NK-92 treated with Interleukin-12 subunit alpha and Interleukin-12 subunit beta, amount 100 ng/mL, for 24 hours (cell line): ENCODE measurements at regions not wholly inside any gene's neighbourhood (a gene's known extent, or its start where the extent isn't known, plus 50 kb on each side); places are given as distances from the start of the nearest gene placed in this dataset.

Source experiments
- DNase-seq: peaks from one replicate; lab custom pipeline; 2025; lab: John Stamatoyannopoulos, UW

DNA sequence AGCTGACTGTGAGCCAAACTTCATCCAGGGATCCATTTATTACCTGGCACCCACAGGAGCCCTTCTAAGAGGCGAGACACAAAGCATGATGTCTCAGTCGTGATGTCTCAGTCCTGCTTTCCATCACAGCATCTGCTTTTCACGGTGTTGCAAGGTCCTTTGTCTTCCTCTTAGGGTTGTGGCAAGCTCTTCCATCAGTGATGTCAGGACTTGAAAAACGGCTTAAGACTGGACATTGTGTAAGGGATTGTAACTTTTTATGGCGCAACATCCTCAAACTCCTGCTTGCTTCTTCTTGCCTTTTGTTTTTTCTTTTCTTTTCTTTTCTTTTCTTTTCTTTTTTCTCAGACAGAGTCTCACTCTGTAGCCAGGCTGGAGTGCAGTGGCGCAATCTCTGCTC, 586.5 kb upstream of the TMEM132C start:
- no peak for DNase-seq

DNA sequence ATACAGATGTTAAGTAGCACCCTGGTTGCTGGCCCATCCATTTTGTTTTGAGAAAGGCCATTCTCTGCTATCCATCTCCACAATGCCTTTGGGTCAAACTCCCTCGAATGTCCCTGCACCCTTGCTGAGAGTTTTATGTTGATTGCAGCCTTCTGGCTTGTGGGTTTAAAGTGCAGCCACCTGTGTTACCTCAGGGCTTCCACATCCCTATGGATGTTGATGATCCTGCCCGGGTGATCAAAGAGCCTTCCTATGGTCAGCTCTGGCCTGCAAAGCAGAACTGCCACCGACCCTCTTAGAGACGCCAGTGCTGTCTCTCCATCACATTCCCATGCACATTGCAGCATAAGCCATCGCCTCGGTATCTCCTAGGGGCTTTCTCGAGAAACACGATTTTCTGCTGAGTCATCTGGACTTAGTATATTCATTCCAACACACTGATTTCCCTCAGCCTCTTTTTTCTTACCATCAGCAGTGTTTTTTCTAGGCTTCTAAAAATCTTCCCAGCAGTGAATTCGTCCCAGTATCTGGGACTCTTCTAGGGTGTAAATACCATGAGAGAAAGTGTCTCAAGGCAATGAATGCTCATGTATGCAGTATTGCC, 585.7 kb upstream of the TMEM132C start:
- DNase-seq: no peak

DNA sequence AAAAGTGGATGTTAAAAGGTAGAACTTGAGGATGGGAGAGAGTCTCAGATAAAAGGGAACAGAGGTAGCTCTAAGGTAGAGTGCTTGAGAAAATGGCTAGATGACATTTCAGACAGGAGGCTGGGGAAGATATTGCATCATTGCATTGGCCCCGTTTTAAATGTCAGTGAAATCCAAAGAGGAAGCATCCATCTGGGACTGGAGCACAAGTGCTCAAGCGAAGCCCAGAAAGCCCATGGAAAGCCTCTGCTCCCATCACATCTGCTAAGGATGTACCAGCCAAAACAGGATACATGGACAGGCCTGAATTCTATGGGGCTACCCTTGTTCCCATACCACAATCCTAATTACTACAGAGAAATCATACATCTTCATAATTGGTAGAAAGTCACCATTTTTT, 581.5 kb upstream of the TMEM132C start:
- DNase-seq: no peak

DNA sequence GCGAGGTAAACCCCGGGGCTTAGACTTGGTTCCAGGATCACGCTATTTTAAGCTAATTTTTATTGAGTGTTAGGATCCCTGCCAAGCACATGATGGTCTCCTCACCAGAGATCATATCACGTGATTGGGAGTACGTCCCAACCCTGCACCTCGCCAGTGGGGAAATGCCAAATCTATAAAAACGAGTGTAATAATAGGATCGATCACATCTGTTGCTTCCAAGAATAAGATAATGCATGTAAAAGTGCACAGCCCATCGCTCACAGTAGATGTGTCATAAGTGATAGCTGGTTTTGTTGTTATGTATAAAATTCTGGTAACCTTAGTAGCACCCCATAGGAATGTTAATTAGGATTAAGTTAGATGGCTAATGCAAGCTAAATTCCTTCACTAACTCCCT, 581.0 kb upstream of the TMEM132C start:
- DNase-seq: no peak

DNA sequence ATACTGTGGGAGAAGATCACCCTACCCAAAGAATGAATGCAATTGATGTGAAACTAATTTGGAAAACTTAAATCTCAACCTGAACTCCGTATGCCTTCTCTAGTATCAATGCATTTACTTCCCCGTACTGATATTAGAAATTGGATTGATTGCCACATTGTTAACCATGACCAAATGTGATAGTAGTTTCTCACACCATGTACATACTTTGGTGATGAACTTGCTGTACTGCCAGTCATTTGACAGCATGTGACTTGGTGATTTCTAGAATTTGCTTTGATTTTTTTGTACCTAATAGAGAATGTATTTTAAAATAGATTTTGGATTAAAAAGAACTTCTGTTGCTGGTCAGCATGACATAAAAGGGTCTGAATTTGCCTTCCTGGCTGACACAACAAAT, 579.8 kb upstream of the TMEM132C start:
- no peak for DNase-seq

DNA sequence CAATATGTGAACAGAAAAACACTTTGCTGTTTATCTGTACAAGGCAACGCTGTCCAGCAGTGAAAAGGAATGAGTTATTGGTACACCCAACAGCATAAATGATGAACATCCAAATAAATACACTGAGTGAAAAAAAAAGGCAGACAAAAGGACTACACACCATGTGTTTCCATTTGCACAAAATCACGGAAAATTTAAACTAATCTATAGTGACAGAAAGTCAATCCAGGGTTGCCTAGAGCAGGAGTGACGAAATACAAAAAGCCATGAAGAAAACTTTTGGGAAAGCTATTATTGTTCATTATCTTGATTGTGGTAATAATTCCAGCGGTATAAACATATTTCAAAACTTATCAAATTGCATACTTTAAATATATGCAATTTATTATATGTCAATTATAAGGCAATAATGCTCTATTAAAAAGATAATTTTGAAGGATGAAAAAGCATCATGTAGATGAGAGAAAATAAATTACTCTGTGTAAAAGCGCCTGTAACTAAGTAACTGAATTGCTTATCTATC, 578.0 kb upstream of the TMEM132C start:
- no peak for DNase-seq

DNA sequence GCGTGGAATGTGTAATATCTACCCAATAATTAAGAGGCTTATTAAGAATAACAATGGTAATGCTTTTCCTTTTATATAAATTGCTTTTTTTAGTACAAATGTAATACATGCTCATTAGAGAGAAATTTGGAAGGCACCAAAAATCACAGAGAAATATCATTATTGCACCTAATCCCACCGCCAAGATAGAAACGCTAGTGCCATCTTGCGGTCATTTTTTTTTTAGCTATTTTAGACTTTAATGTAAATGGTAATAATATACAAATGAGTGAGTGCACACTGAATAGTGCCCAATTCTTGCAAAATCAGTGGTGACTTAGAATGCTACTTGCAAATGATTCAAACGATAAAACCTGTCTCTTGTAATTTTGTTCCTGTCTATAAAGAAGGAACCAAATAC, 576.8 kb upstream of the TMEM132C start:
- no peak for DNase-seq

DNA sequence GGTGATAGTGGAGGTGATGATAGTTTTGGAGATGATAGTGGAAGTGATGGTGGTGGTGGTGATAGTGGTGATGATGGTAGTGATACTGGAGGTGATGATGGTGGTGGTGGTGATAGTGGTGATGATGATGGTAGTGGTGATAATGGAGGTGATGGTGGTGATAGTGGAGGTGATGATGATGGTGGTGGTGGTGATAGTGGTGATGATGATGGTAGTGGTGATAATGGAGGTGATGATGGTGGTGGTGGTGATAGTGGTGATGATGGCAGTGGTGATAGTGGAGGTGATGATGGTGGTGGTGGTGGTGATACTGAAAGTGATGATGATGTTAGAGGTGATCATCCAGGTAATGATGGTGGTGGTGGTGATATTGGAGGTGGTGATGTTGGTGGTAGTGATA, 570.0 kb upstream of the TMEM132C start:
- no peak for DNase-seq

DNA sequence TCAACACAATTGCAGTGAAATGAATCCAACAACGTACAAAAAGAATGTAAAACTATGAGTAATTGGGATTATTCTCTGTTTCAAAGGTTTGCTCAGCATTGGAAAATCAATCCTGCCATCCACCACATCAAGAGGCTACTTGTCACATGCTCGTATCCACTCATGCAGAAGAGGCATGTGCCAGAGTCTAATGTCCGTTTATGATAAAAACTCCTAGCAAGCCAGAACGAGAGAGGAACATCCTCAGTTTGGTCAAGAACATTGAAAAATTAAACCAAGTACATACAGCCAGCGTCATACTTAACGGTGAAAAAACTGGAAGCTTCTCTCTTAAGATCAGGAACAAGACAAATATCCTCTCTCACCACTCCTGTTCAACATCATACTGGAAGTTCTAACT, 563.9 kb upstream of the TMEM132C start:
- no peak for DNase-seq

DNA sequence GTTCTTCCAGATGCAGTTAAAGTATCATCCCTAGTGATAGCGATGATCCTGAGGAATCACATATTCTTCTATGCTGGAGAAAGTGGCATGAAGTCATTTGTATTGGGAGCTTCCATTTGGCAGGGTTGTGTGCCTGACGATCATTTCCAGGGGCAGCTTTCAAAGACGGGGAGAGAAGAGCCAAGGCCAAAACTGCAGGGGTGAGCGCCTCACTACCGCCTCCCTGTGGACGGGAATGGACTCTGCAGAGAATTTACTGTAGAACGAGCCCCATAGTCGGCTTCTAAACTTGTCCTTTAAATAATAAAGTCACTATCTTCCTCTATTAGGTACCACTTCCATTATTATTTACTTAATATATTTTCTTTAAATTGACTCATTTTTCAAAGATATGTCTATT, 555.9 kb upstream of the TMEM132C start:
- DNase-seq: no peak

DNA sequence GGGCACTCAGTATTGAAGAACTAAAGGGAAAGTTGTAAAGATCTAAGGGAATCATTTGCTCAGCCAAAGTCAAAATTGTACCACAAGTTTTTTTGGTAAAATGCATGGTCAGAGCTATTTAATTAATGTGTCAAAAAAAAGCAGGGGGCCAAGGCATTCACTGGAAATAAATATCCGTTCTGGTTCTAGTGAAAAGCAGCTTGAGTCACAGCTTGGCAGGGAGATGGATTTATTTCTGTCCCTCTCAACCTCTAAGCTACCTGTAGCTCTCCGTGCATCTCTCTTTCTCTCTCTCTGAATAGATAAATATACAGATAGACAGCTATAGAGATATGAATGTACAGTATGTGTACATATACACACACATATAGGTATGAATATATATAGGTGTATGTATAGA, 554.4 kb upstream of the TMEM132C start:
- no peak for DNase-seq

DNA sequence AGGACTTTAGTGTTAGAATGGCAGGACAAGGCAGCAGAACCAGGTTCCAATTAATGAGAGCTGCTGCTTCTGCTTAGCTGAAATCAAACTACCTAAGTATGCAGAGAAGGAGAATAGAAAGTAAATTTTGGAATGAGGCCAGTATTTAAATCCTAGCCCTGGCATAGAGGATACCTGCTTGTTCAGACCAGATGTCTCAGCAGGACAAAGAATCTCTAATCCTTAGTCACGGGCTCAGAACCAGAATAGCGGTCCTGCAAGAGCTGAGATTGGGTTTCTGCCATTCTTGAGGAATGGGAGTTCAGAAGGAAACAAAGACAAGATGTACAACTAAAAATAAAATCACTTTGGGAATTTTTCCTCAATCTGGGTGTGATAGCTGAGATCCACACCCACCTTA, 550.8 kb upstream of the TMEM132C start:
- DNase-seq: no peak

DNA sequence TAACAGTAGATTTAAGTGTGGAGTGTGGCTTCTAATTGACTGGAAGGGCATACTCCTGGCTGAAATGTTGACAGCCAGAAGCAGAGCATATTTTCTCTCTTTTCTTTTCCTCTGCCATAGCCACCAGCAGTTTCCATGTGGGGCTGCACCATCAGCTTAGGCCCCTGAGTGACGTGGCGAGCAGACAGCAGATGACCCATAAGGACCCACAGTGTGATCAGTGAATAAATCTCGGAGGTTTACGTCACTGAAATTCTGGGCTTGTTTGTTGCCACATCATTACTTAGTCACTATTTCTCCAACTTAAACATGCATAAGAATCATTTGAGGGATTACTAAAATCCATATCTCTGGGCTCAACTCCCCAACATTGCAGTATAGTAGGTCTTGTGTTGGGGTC, 549.7 kb upstream of the TMEM132C start:
- no peak for DNase-seq

DNA sequence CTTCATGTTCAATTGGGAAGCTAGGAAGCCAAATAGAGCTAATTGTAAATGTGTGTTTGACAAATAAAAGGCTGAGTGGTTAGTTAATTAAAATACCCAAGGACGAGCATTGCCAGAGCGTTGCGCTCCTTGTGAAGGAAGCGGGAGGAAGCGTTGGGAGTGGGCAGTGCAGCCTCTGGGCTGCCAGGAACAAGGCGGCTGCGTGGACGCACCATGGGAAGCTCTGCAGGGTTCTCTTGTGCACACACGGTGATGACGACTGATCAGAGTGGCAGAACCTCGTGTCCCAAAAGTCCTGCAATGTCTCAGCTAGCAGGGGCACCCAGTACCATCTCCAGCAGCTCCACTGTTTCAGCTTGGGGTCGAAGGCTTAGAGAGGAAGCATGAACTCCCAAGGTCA, 546.6 kb upstream of the TMEM132C start:
- DNase-seq: no peak

DNA sequence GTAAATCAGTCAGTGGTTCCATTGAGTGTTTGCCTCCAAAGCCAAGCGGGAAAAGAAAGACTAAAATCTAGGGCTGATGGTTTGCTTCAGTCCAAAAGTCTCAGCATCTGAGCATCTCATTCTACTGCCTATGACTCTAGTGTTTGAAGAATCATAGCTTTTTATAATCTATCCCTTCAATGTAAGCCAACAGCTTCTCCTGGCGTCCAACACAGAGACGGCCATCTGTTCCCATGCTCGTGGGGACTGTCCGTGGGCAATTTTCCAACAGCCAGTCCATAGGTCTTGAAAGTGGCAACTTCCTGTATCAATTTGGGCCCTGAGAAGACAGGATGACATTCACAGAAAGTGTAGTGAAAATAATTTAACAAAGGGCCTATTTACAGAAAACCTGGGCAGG, 544.4 kb upstream of the TMEM132C start:
- no peak for DNase-seq

DNA sequence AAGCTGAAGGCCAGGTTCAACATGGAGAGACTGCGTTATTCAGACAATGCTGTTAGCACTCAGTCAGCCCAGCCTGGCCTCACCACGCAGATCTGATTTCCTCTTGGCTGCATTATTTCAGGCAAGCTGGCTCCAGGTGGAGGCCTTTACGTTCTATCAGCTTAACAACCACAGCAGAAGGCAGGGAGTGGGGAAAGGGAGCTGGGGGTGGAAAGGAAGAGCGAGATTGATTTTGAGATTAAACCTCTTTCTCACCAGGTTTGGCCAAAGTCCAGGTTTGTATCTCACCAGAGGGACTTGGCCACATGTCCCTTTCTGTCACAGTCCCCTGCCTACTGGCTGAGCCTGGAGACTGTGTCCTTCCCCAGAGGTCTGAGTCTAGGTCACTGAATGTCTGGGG, 543.7 kb upstream of the TMEM132C start:
- no peak for DNase-seq

DNA sequence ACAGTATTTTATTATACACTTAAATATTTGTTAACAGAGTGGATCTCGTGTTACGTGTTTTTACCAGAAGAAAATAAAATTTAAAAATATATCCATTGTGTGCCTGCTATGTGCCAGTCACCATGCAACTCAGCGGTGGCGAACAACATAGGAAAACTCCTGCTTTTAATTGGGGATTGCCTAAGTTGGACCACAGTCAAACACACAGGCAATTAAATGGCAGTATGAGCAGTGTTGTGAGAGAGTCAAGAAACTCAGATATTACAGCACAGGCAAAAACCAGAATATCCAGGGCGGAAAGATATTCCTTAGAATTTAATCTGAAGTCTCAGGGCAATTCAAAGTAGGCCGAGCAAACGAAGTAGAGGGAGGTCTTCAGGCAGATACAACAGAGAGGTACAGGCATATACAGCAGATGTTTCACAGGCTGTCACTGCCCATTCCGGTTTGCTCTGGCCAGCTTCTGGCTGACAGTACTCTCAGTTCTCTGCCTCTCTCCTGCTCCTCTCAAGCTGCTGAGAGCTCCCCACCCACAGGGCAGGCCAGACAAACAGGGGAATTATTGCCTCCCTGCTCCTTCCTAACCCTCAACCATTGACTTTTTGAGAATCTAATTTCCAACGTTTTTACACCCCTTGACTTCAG, 540.2 kb upstream of the TMEM132C start:
- DNase-seq: no peak

DNA sequence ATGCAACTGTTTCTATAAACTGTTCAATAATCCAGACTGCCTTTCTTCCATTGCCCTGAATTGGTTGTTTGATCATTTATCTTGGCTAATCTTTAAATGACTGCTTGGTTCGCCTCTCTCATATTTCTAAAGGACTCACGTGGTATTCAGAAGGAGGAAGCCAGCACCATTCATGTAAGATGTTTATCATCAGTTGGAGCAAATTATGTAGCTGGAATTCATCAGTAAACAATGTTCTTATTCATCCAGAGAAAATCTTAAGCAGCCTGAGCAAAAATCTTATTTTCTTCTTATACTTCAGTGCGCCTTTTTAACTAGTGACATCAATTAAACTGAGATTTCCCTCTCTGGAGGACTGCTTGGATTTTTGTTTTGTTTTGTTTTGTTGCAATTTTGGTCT, 538.7 kb upstream of the TMEM132C start:
- DNase-seq: no peak

DNA sequence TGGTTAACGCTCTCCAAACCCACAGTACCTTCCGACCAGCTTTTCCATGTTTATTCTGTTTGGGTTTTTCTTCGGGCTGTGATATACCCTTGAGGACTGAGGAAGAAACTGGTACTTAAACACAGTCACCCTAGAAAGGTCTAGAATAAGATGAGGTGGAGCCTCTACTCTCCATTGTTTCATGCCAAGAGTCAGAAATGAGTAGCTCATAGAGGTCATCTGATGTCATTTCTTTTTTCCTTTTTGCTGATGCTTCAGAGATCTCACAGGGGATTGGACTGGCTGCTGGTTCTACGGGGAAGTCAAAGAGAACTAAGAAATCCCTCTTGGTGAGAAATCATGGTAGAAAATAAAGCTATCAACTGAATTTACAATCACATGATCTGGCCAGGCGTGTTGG, 538.2 kb upstream of the TMEM132C start:
- DNase-seq: no peak

DNA sequence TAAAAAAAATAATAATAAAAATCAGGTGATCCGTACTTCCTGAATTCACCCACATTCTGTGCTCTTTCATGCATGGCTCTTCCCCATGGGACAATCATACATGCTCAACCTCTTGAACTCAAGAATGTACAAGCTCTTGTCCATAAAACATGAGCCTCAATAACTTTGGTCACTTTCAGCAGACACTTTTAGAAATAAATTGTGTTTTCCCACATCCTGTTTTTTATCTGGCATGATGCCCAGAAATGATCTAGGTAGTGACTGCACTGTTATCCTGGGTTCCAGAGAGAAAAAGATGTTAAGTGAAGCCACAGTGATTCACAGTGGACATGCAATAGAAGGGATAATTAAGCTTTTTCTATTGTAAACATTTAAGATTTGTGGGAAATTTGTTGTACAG, 537.6 kb upstream of the TMEM132C start:
- no peak for DNase-seq

DNA sequence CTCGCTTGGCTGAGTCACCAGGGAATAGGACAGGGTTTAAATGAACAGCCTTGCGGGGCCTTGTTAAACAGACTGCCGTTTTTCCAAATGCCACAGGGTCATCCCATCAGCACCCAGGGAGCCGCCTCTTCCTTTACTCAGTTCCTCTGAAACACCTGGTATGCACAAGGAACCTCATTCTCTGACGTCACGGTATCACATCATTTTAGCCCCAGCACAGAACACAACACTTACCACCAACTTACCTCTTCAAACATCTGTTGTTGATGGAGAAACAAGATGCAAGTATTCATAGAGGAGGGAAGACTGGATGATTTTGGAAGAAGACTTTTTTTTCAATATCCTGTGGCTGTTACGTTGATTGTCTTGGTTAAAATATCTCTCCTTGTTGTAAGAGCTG, 535.3 kb upstream of the TMEM132C start:
- DNase-seq: no peak

DNA sequence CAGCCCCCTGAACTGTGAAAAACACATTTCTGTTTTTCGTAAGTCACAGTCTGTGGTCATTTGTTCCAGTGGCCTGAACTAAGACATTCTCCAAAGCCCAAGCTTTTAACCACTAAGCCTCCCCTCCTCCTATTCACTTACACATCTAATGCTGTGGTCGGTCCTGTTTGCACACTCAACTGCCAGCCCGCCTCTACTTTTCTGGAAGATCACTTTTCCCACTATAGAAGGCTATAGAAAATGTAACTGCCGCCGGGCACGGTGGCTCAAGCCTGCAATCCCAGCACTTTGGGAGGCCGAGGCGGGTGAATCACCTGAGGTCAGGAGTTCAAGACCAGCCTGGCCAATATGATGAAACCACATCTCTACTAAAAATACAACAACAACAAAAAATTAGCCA, 524.7 kb upstream of the TMEM132C start:
- no peak for DNase-seq

DNA sequence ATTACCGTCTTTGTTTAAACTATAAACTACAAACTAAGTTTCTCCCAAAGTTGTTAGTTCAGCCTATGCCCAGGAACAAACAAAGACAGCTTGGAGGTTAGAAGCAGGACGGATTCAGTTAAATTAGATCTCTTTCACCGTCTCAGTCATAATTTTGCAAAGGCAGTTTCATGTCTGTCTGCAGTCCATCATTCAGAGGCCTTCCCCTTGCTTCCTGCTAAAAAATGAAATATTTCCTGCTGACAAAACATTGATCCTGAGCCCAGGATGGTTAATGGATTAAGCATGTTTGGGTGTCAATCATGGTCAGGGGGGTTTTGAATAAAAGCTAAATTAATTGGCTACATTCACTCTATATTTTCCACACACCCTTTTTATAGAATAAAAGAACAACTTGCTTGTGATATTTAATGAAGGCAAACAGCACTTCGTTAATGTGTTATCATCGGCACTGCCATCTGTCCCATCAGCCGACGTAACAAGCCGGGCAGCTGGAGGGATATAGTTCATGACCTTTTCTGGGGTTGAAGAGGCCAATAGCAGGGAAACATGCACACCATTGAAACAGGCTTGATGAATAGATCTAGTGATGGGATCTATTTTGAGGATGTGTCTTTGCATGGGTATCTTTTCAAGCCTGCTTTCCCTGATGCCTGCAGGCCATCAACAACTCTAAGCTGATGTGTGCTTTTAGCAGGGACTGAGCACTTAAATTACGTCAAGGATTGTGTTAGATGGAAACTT, 521.3 kb upstream of the TMEM132C start:
- DNase-seq: no peak

DNA sequence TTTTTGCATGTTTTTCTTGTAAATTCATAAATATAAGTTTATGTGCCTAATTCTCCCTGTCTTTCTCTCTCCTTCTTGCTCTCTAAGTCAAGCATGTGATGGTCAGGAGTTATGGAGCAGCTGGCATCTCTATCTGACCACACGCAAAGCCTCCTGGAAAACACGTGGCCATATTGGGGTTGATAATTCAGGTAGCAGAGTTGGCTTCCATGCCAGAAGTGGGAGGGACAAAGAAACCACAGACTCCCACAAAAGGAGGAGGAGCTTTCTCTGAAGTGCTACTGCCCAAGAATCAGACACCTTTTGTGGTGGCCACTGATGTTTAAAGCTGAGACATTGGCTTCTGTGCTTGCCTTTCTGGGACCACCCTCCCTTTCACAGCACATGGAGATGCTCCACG, 517.6 kb upstream of the TMEM132C start:
- DNase-seq: no peak
